ENCODE measurements at regions not wholly inside any gene's neighbourhood (a gene's known extent, or its start where the extent isn't known, plus 50 kb on each side); places are given as distances from the start of the nearest gene placed in this dataset.

DNA sequence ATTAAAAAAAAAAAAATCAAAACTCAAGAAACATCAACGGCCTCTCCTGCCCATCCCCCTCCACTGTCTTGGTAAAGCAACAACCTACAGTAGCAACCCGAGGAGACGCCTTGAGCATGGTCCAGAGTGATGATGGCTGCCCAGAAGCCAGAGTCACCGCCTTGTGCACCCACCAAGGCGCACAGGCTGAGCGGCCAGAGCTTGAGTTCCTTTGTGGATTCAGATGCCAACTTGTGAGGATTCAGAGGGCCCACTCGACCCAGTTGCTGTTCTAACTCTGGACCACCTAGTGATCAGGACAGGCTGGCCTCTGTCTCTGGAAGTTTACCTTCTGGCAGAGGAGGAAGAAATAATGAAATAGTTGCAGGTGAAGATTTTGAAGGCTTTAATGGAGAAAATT is 105.0 kb downstream of the PDCL3 start:
- no peak for ATAC-seq
- Mint-ChIP-seq H3K27ac (no peak overlapping the region), H3K4me1 (no peaks in the 10 kb centered on the region), H3K4me3 (no peak overlapping the region), H3K27me3 (peaks cover 5% of the 10 kb centered on the region), H3K36me3 (ENCODE audit: low read depth) (no peaks in the 10 kb centered on the region)
- no peak for DNase-seq
- H3K9me3 ChIP-seq (ENCODE audit: control insufficient read depth, low read length, poor library complexity, severe bottlenecking) = no peaks in the 10 kb centered on the region

DNA sequence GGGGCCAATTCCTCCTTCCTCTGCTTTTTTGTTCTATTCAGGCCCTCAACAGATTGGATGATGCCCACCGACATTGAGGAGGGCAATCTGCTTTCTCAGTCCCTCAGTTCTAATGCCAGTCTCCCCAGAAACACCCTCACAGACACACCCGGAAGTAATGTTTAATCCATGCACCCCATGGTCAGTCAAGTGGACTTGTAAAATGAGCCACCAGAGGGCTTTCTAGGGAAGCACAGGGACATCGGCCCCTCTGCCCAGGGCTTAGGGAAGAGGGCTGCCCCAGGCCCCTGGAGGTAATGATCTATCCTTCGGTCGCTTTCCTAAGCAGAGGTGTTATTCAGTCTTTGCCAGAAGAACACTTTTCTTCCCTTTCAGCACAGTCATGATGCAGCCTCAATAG is 107.4 kb downstream of the PDCL3 start:
- DNase-seq (no peak), ATAC-seq (no peak)
- Mint-ChIP-seq H3K4me1 (peaks cover 2% of the 10 kb centered on the region), H3K27me3 (no peaks in the 10 kb centered on the region), H3K4me3 (no peak overlapping the region), H3K36me3 (ENCODE audit: low read depth) (no peaks in the 10 kb centered on the region), H3K27ac (no peak overlapping the region)
- no peaks in the 10 kb centered on the region for H3K9me3 ChIP-seq (ENCODE audit: control insufficient read depth, low read length, poor library complexity, severe bottlenecking)

DNA sequence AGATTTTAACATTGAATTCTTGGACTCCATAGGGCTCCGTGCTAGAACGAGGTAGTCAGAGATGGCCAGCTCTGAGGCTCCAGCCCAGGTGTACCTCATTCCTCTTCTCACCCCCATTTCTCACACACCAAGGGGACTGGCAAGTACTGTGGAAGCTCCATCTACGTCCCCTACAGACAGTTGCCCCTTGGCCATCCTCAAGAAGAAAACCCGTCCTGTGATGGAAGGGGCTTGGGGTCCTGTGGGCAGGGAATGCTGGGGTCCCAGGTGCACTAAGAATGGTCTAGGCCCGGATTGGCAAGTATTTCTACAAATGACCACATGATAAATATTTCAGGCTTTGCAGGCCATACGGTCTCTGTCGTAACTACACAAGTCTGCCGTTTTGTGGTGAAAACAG is 110.3 kb downstream of the PDCL3 start:
- peaks cover 2% of the 10 kb centered on the region for H3K4me1 Mint-ChIP-seq
- no peak overlapping the region for H3K4me3 Mint-ChIP-seq
- no peaks in the 10 kb centered on the region for H3K36me3 Mint-ChIP-seq (ENCODE audit: low read depth)
- no peaks in the 10 kb centered on the region for H3K9me3 ChIP-seq (ENCODE audit: control insufficient read depth, low read length, poor library complexity, severe bottlenecking)
- H3K27ac Mint-ChIP-seq = no peak overlapping the region
- no peak for ATAC-seq
- no peak for DNase-seq
- H3K27me3 Mint-ChIP-seq = no peaks in the 10 kb centered on the region

DNA sequence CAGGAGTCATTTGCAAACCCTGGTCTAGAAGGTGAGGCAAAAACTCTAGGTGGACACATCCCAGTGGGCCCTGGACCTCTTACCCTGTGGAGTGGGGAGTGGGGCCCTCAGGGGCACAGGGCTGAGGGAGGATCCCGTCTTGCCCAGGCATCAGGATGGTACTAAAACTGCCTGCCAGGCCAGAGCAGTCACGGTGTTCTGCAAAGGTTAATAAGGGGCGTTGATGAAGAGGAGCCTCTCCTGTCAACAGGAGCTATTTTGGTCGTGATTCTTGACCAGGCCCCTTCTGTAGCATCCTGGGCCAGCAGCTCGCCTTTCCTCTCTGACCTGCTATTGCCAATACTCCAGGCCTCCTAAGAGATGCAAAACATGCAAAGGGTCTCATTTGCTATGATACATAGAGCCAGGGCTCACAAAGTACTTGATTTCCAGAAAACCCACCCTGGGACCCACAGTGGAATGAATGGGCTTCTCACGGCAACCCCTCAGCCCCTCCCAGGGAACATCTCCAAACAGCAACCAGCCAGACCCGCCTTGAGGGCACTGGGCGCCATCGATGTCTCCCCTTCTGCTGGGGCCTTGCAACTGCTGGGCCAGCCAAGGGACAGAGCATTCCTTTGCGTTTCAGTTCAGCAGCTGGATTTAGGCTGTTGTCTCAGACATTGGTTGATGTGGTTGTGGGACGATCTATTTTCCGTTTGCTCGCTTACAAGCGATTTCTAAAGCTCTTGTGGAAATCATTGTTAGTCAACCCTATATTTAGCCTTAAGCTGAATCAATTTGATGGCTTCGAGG is 111.1 kb downstream of the PDCL3 start:
- no peak overlapping the region for H3K27ac Mint-ChIP-seq
- H3K4me3 Mint-ChIP-seq = no peak overlapping the region
- no peaks in the 10 kb centered on the region for H3K27me3 Mint-ChIP-seq
- H3K4me1 Mint-ChIP-seq = peaks cover 2% of the 10 kb centered on the region
- H3K36me3 Mint-ChIP-seq (ENCODE audit: low read depth) = no peaks in the 10 kb centered on the region
- ATAC-seq (no peak), DNase-seq (no peak)
- no peaks in the 10 kb centered on the region for H3K9me3 ChIP-seq (ENCODE audit: control insufficient read depth, low read length, poor library complexity, severe bottlenecking)

DNA sequence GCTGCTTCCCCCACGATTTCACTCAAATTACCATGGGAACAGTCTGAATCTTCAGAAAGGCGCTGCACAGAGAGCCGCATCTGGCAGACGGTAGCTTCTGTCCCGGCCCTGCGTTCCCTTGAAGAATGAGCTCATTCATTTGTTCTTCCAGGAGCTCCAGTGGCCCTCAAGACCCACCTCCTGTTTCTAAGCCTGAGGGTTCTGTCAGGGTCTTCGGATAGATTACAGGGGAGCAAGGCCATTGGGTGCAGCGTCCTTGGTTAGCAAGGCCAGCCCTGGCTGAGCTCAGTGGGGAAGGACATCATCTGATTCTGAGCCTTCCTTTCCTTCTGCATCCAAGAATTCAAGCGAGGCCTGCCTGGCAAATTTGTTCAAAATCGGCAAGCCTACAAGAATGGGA is 111.9 kb downstream of the PDCL3 start:
- H3K27ac Mint-ChIP-seq = no peak overlapping the region
- ATAC-seq (no peak), DNase-seq (no peak)
- peaks cover 4% of the 10 kb centered on the region for H3K4me1 Mint-ChIP-seq
- no peak overlapping the region for H3K4me3 Mint-ChIP-seq
- H3K9me3 ChIP-seq (ENCODE audit: control insufficient read depth, low read length, poor library complexity, severe bottlenecking) = no peaks in the 10 kb centered on the region
- no peaks in the 10 kb centered on the region for H3K27me3 Mint-ChIP-seq
- no peaks in the 10 kb centered on the region for H3K36me3 Mint-ChIP-seq (ENCODE audit: low read depth)

DNA sequence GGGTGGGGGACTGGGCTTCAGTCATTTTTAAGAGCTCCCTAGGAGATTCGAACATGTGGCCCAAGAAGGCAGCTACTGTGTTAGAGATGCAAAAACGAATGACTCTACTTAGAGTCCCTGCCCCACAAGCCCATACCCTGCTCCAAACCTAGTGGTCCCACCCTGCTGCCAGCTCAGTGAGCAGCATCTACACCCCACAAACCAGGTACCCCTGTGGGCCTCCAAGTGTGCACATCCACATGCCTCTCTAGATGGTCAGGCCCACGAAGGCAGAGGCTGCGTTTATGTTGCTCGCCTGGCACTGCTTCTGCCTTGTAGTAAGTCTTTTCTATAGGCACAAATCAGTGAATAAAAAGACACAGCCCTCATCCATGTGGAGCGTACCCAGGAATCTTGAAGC is 112.6 kb downstream of the PDCL3 start:
- no peak overlapping the region for H3K27ac Mint-ChIP-seq
- no peaks in the 10 kb centered on the region for H3K36me3 Mint-ChIP-seq (ENCODE audit: low read depth)
- ATAC-seq (no peak), DNase-seq (no peak)
- H3K4me3 Mint-ChIP-seq = no peak overlapping the region
- peaks cover 5% of the 10 kb centered on the region for H3K4me1 Mint-ChIP-seq
- H3K27me3 Mint-ChIP-seq = no peaks in the 10 kb centered on the region
- no peaks in the 10 kb centered on the region for H3K9me3 ChIP-seq (ENCODE audit: control insufficient read depth, low read length, poor library complexity, severe bottlenecking)

DNA sequence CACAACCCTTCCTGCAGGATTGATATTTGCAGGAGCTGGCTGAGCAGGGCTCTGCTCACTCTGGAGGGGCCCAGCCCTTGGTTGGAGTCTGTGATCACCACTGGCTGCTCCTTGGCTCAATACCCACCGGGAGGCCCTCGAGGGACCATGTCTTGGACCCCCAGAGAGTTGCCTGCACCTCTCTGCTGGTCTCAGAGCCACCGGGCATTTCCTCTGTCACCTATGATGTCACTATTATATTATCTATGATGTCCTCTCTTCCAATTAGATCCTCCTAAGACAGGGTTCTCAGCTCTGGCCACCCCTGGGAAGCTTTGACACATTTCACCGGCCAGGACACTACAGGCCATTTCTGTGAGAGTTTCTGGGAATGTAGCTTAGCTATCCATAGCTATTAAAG is 113.1 kb downstream of the PDCL3 start:
- H3K4me1 Mint-ChIP-seq = peaks cover 5% of the 10 kb centered on the region
- H3K4me3 Mint-ChIP-seq = no peak overlapping the region
- ATAC-seq (no peak), DNase-seq (no peak)
- no peaks in the 10 kb centered on the region for H3K9me3 ChIP-seq (ENCODE audit: control insufficient read depth, low read length, poor library complexity, severe bottlenecking)
- H3K27ac Mint-ChIP-seq = no peak overlapping the region
- no peaks in the 10 kb centered on the region for H3K27me3 Mint-ChIP-seq
- H3K36me3 Mint-ChIP-seq (ENCODE audit: low read depth) = no peaks in the 10 kb centered on the region

DNA sequence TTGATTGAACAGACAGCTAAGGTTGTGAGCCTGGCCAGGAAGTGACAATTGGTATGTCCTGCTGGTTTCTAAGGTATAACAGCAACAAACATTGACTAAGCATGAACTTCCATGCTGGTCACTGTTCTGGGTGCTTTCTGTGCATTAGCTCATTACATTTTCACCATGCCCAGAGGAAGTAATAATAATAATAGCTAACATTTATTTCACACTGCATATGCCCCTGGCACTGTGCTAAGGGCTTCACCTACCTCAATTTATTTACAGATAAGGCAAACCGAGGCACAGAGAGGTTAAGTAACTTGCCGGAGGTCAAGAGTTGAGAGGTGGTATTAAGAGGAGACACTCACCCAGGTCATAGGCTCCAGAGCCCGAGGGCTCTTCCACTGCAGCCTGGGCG is 113.6 kb downstream of the PDCL3 start:
- no peak overlapping the region for H3K4me3 Mint-ChIP-seq
- ATAC-seq (no peak), DNase-seq (no peak)
- H3K4me1 Mint-ChIP-seq = peaks cover 5% of the 10 kb centered on the region
- no peaks in the 10 kb centered on the region for H3K9me3 ChIP-seq (ENCODE audit: control insufficient read depth, low read length, poor library complexity, severe bottlenecking)
- H3K27ac Mint-ChIP-seq = no peak overlapping the region
- H3K27me3 Mint-ChIP-seq = no peaks in the 10 kb centered on the region
- no peaks in the 10 kb centered on the region for H3K36me3 Mint-ChIP-seq (ENCODE audit: low read depth)

DNA sequence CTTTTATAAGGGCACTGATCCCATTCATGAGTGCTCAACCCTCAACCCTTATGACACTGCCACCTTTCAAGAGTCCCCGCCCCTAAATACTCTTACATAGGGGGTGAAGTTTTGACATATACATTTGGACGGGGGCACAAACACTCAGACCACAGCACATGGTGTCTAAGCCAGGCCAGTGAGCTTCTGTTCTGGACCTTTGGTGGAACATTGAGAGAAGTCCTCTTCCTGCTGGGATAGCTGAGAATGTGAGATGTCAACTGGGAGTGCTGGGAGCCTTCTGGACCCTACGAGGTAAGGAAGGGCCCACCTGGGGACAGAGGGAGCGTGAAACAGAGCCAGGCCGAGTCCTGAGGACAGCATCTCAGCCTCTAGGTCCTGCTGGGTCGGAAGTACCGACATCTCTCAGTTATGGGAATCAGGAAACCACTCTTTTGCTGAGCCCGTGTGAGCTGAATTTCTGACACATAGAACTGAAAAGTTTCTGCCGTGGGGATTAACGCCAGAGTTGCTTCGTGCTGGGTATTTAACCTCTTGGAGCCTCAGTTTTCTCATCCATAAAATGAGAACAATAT is 114.9 kb downstream of the PDCL3 start:
- no peaks in the 10 kb centered on the region for H3K27me3 Mint-ChIP-seq
- no peak overlapping the region for H3K27ac Mint-ChIP-seq
- no peaks in the 10 kb centered on the region for H3K9me3 ChIP-seq (ENCODE audit: control insufficient read depth, low read length, poor library complexity, severe bottlenecking)
- no peaks in the 10 kb centered on the region for H3K36me3 Mint-ChIP-seq (ENCODE audit: low read depth)
- ATAC-seq (no peak), DNase-seq (no peak)
- no peak overlapping the region for H3K4me3 Mint-ChIP-seq
- H3K4me1 Mint-ChIP-seq = peaks cover 5% of the 10 kb centered on the region

DNA sequence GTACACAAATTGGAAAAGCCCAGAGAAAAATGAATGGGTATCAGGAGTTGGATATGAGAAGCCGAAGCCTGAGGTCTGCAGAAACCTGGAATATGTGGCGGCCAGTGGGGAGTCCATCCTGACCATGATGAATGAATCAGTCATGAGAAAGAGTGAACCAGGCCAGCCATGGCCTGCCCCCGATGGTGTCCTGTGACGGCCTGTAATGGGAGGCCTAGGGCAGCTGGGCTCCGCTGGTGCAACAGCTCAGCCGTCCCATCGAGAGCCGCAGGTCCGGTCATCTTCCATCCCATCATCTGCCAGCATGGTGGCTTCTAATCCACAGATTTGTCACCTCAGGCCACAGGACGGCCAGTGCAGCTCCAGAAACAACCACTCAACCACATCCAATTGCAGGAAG is 116.4 kb downstream of the PDCL3 start:
- ATAC-seq (no peak), DNase-seq (no peak)
- Mint-ChIP-seq H3K4me1 (peaks cover 5% of the 10 kb centered on the region), H3K4me3 (no peak overlapping the region), H3K27ac (no peak overlapping the region), H3K36me3 (ENCODE audit: low read depth) (no peaks in the 10 kb centered on the region), H3K27me3 (no peaks in the 10 kb centered on the region)
- no peaks in the 10 kb centered on the region for H3K9me3 ChIP-seq (ENCODE audit: control insufficient read depth, low read length, poor library complexity, severe bottlenecking)

DNA sequence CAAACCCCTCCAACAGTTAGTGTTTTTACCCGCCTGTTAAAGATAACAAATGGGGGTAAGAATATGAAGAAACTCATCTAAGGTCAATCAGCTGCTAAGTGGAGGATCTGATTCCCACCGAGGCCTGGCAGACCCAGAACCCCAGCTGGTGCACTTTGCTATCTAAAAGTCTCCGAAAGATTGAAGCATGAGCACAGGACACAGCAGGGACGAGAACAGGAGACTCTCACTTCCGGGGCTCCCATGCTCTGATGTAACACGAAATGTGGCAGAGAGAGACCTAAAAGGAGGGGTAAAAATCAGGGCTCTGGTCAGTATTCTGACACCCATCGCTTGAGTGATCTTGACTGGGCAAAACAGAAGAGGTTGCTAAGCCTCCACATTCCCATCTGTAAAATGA is 119.7 kb downstream of the PDCL3 start:
- Mint-ChIP-seq H3K4me1 (peaks cover 2% of the 10 kb centered on the region), H3K27ac (no peak overlapping the region), H3K4me3 (no peak overlapping the region), H3K27me3 (no peaks in the 10 kb centered on the region), H3K36me3 (ENCODE audit: low read depth) (no peaks in the 10 kb centered on the region)
- ATAC-seq (no peak), DNase-seq (no peak)
- H3K9me3 ChIP-seq (ENCODE audit: control insufficient read depth, low read length, poor library complexity, severe bottlenecking) = no peaks in the 10 kb centered on the region

DNA sequence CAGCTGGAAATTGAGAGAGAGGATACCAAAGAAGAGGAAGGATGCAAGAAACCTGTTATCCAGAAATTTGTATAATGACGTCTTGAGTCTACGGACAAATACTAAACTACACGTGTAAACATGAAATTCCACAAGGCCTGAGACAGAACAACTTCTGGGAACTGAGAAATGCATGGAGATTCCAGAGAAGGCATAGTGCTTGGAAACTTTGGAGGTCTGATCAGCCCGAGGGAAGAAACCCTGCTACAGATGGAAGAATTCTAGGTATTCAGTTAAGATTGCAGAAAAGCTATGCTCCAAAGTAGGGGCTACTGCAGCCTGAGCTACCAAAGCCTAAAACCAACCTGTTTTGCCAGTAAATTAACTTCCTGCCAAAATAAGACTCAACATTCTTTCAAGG is 120.4 kb downstream of the PDCL3 start:
- no peaks in the 10 kb centered on the region for H3K36me3 Mint-ChIP-seq (ENCODE audit: low read depth)
- H3K4me1 Mint-ChIP-seq = peaks cover 2% of the 10 kb centered on the region
- no peak for ATAC-seq
- DNase-seq = no peak
- no peaks in the 10 kb centered on the region for H3K9me3 ChIP-seq (ENCODE audit: control insufficient read depth, low read length, poor library complexity, severe bottlenecking)
- no peak overlapping the region for H3K4me3 Mint-ChIP-seq
- H3K27ac Mint-ChIP-seq = no peak overlapping the region
- H3K27me3 Mint-ChIP-seq = no peaks in the 10 kb centered on the region

DNA sequence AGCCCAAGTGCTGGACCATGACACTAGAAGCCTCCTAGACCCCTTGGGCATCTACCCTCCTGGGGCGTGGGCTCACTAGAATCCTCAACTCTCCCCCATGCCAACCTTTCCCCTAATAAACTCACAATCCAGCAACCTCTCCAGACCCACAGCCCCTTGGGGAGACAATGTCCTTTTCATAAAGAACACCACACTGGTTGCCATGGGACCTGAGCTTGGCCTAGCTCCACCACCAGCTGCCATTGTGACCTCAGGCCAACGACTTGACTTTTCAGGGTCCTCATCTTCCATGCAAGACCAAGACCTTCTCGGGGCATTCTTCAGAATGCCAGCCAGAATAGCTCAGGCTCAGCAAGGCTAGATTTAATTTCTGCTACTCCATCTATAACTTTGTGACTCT is 128.1 kb upstream of the NPAS2 start:
- no peak for ATAC-seq
- Mint-ChIP-seq H3K27me3 (peaks cover 5% of the 10 kb centered on the region), H3K4me3 (no peak overlapping the region), H3K4me1 (no peaks in the 10 kb centered on the region), H3K36me3 (ENCODE audit: low read depth) (peaks cover 2% of the 10 kb centered on the region), H3K27ac (no peak overlapping the region)
- no peaks in the 10 kb centered on the region for H3K9me3 ChIP-seq (ENCODE audit: control insufficient read depth, low read length, poor library complexity, severe bottlenecking)
- no peak for DNase-seq

DNA sequence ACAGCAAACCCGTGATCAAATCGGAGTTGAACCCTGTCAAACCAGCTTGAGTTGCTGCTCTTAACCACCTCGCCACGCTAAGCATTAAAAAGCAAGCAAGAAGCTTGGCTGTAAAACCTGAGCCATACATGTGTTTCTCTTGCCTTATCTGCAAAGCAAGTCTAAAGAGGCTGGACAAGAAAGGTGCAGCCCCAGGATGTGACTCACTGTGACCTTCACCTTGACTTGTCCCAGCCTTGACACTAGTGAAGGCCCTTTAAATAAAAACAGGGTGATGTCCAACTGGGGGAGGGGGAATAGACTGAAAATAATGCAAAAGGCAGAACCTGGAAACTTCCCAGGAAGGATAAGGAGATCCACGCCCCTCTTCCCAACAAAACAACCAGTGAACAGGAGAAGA is 127.6 kb upstream of the NPAS2 start:
- ATAC-seq = no peak
- no peaks in the 10 kb centered on the region for H3K4me1 Mint-ChIP-seq

More for the DNA sequence above, 127.6 kb upstream of the NPAS2 start:
- Mint-ChIP-seq H3K4me3 (no peak overlapping the region), H3K36me3 (ENCODE audit: low read depth) (peaks cover 2% of the 10 kb centered on the region), H3K27ac (no peak overlapping the region), H3K27me3 (peaks cover 5% of the 10 kb centered on the region)
- H3K9me3 ChIP-seq (ENCODE audit: control insufficient read depth, low read length, poor library complexity, severe bottlenecking) = no peaks in the 10 kb centered on the region
- DNase-seq = no peak

Measured in T-helper 17 cell (primary cell).